SHP77 (cell line): ENCODE measurements at regions not wholly inside any gene's neighbourhood (a gene's known extent, or its start where the extent isn't known, plus 50 kb on each side); places are given as distances from the start of the nearest gene placed in this dataset.
"Not testable (repeated sequence)": the region's sequence is repeated elsewhere in the genome, so short reads cannot be mapped to it uniquely, and the experiment has no call there.

Source experiments
- DNase-seq, 2 experiments: peaks; one replicate each; lab custom pipeline; 2025; lab: John Stamatoyannopoulos, UW

- DNase-seq: no peak
These were observed 64.8 kb upstream of the TBC1D3K start for GRCh38 chr17:37859451-37859850.

- DNase-seq: not testable (repeated sequence)
These were observed 65.8 kb upstream of the TBC1D3K start for GRCh38 chr17:37858391-37858790.

GRCh38 chr17:37856245-37856644, 68.0 kb upstream of the TBC1D3K start:
- no peak for DNase-seq

- no peak for DNase-seq
These were observed 74.6 kb upstream of the TBC1D3K start for GRCh38 chr17:37849617-37849972.

- no peak for DNase-seq
These were observed 75.3 kb upstream of the TBC1D3K start for GRCh38 chr17:37848690-37849616.

GRCh38 chr17:37847811-37848331, 76.3 kb upstream of the TBC1D3K start:
- DNase-seq: no peak

GRCh38 chr17:37847102-37847501, 77.1 kb upstream of the TBC1D3K start:
- DNase-seq: no peak

GRCh38 chr17:37844977-37845293, 79.3 kb upstream of the TBC1D3K start:
- DNase-seq: no peak

GRCh38 chr17:37844158-37844976, 79.8 kb upstream of the TBC1D3K start:
- peak in 1 of 2 experiments; percentile 28 for DNase-seq

GRCh38 chr17:37842401-37842800, 81.8 kb upstream of the TBC1D3K start:
- DNase-seq: no peak

- no peak for DNase-seq
These were observed 83.0 kb upstream of the TBC1D3K start for GRCh38 chr17:37841232-37841631.

GRCh38 chr17:37840576-37840975, 83.6 kb upstream of the TBC1D3K start:
- no peak for DNase-seq

GRCh38 chr17:37839196-37839978, 84.8 kb upstream of the TBC1D3K start:
- no peak for DNase-seq

- no peak for DNase-seq
These were observed 85.9 kb upstream of the TBC1D3K start for GRCh38 chr17:37838276-37838675.

GRCh38 chr17:37836593-37836992, 87.6 kb upstream of the TBC1D3K start:
- DNase-seq: no peak

- DNase-seq: no peak
These were observed 89.3 kb upstream of the HNF1B start for GRCh38 chr17:37834168-37834567.

- DNase-seq: no peak
These were observed 88.5 kb upstream of the HNF1B start for GRCh38 chr17:37833237-37833859.

GRCh38 chr17:37831986-37832385, 87.1 kb upstream of the HNF1B start:
- DNase-seq: no peak

GRCh38 chr17:37831492-37831891, 86.6 kb upstream of the HNF1B start:
- DNase-seq: no peak

GRCh38 chr17:37830151-37830993, 85.5 kb upstream of the HNF1B start:
- DNase-seq: no peak
